ENCODE measurements at regions not wholly inside any gene's neighbourhood (a gene's known extent, or its start where the extent isn't known, plus 50 kb on each side); places are given as distances from the start of the nearest gene placed in this dataset.

- Histone ChIP-seq H3K4me3 (no peak overlapping the region), H3K27ac (no peak overlapping the region), H3K4me1 (replicated peaks in 1 of 2) (no peaks in the 10 kb centered on the region), H3K9me3 (replicated peaks in 1 of 3) (no peaks in the 10 kb centered on the region), H3K36me3 (replicated peaks in 1 of 2) (no peaks in the 10 kb centered on the region), H3K27me3 (no peaks in the 10 kb centered on the region)
- TF ChIP-seq, protein P1, sequence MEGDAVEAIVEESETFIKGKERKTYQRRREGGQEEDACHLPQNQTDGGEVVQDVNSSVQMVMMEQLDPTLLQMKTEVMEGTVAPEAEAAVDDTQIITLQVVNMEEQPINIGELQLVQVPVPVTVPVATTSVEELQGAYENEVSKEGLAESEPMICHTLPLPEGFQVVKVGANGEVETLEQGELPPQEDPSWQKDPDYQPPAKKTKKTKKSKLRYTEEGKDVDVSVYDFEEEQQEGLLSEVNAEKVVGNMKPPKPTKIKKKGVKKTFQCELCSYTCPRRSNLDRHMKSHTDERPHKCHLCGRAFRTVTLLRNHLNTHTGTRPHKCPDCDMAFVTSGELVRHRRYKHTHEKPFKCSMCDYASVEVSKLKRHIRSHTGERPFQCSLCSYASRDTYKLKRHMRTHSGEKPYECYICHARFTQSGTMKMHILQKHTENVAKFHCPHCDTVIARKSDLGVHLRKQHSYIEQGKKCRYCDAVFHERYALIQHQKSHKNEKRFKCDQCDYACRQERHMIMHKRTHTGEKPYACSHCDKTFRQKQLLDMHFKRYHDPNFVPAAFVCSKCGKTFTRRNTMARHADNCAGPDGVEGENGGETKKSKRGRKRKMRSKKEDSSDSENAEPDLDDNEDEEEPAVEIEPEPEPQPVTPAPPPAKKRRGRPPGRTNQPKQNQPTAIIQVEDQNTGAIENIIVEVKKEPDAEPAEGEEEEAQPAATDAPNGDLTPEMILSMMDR (IDR thresholded peaks at IDR 0.05): no peak
- no peak for TF ChIP-seq POLR2A (IDR thresholded peaks at IDR 0.05)
- no peak for DNase-seq
- intact Hi-C loops (cut with DNase I): no loop called here
- 75 to 83% (median 79%) methylated on average over 2 of the region's 2 CpGs for WGBS, 4 donors
Observed at GRCh38 chr6:66054967-66055366, 347.9 kb upstream of the EYS start.

- Histone ChIP-seq H3K9me3 (replicated peaks in 1 of 3) (no peaks in the 10 kb centered on the region), H3K27me3 (no peaks in the 10 kb centered on the region), H3K4me1 (replicated peaks in 1 of 2) (no peaks in the 10 kb centered on the region), H3K27ac (no peak overlapping the region), H3K36me3 (replicated peaks in 1 of 2) (no peaks in the 10 kb centered on the region), H3K4me3 (no peak overlapping the region)
- WGBS, 4 donors: 78 to 91% (median 86%) methylated on average over 5 of the region's 5 CpGs
- TF ChIP-seq, protein P1 (IDR thresholded peaks at IDR 0.05): no peak
- TF ChIP-seq POLR2A (IDR thresholded peaks at IDR 0.05): no peak
- no peak for DNase-seq
- intact Hi-C loops (cut with DNase I): no loop called here
Observed at GRCh38 chr6:66051812-66052211, 344.8 kb upstream of the EYS start.

GRCh38 chr6:66048684-66049474 lies 341.9 kb upstream of the EYS start:
- Histone ChIP-seq H3K4me1 (replicated peaks in 1 of 2) (no peaks in the 10 kb centered on the region), H3K27ac (no peak overlapping the region), H3K27me3 (no peaks in the 10 kb centered on the region), H3K9me3 (replicated peaks in 1 of 3) (no peaks in the 10 kb centered on the region), H3K36me3 (replicated peaks in 1 of 2) (no peaks in the 10 kb centered on the region), H3K4me3 (no peak overlapping the region)
- no peak for TF ChIP-seq POLR2A (IDR thresholded peaks at IDR 0.05)
- TF ChIP-seq, protein P1 (IDR thresholded peaks at IDR 0.05): no peak
- 54 to 75% (median 68%) methylated on average over 3 of the region's 3 CpGs for WGBS, 4 donors
- DNase-seq: no peak
- intact Hi-C loops (cut with DNase I): no loop called here

DNA sequence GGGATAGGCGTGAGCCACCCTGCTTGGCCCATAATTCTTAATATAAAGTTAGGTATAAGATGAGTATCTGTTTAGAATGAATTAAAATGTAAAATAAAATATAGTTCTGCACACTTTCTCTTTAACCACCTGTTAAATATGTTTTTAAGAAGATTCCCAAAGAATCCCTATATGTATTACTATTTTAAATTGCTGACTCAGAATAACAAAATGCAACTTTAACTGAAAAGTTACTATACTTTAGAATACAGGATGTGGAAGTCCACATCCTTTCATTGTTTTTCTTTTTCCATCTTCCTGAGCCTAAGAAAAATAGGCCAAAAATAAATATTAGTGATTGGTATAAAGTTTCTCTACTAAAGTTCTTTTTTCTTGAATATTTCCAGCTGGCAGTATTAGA lies 325.6 kb upstream of the EYS start:
- Histone ChIP-seq H3K27ac (no peak overlapping the region), H3K4me3 (no peak overlapping the region), H3K27me3 (no peaks in the 10 kb centered on the region), H3K4me1 (replicated peaks in 1 of 2) (no peaks in the 10 kb centered on the region), H3K9me3 (replicated peaks in 1 of 3) (no peaks in the 10 kb centered on the region), H3K36me3 (replicated peaks in 1 of 2) (no peaks in the 10 kb centered on the region)
- TF ChIP-seq POLR2A (IDR thresholded peaks at IDR 0.05): no peak
- TF ChIP-seq, protein P1 (IDR thresholded peaks at IDR 0.05): no peak
- DNase-seq: no peak
- intact Hi-C loops (cut with DNase I): no loop called here
- 60 to 90% (median 77%) methylated on average over 1 of the region's 1 CpG for WGBS, 4 donors
